GM19239 (cell line): ENCODE measurements at regions not wholly inside any gene's neighbourhood (a gene's known extent, or its start where the extent isn't known, plus 50 kb on each side); places are given as distances from the start of the nearest gene placed in this dataset.
"Not testable (repeated sequence)": the region's sequence is repeated elsewhere in the genome, so short reads cannot be mapped to it uniquely, and the experiment has no call there.

Source experiments
- DNase-seq: peaks from one replicate; pipeline ENCODE4 v3.0.0; 2011; ENCODE audit warnings: low spot score; ENCODE audit not compliant: insufficient read length
- FAIRE-seq: peaks from 2 replicates; lab custom pipeline; 2011; peaks lifted over from hg19 to GRCh38; lab: Jason Lieb, UNC

GRCh38 chr3:13143381-13144004 lies 70.3 kb upstream of the IQSEC1 start:
- FAIRE-seq (no peak), DNase-seq (no peak)

- FAIRE-seq (no peak), DNase-seq (no peak)
Observed at GRCh38 chr3:13142552-13143380, 69.5 kb upstream of the IQSEC1 start.

- peak; percentile 34 for DNase-seq
- no peak for FAIRE-seq
Observed at GRCh38 chr3:13141991-13142412, 68.8 kb upstream of the IQSEC1 start.

GRCh38 chr3:13141183-13141582 lies 68.0 kb upstream of the IQSEC1 start:
- FAIRE-seq (no peak), DNase-seq (no peak)

GRCh38 chr3:13140596-13140995 lies 67.4 kb upstream of the IQSEC1 start:
- no peak for FAIRE-seq
- DNase-seq, result no peak

DNA sequence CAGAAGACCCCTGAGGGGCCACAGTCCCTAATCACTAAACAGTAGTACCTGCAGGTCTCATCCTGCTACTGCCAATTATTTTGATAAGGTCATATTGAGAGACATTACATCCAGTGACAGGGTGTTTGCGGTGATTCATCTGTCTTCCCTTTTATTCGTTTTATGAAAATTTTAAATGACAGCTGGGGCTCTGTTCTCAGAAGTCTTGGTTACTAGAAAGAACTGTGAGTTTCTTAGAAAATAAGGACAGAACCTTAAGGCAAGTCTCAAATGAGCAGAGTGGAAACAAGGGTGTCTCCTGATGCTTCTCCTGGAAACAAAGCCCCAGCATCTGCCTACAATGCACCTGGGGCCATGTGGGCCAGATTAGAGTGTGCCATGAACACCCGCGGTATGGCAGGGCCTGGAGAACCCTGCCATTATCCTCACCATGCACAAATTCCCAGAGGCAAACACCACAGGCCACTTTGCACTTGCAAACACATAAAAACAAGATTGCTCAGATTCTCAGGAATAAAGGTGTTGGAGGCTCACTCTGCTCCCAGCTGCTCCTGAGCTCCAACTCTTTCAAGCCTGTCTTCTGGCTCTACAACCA lies 66.3 kb upstream of the IQSEC1 start:
- DNase-seq, result no peak
- no peak for FAIRE-seq

DNA sequence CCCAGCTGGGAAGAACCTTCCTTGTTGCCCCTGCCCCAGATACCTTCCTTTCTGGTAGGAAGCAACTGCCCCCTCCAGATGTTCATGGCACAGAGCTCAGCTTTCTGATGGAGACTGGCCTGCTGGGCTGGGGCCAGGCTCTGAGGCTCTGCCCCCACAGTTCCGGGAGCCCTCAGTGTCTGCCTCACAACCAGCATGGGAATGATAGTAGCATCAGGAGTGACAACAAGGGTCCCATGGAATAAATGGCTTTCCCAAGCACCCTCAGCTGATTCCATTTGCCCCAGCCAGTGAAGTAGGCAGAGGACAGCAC lies 65.6 kb upstream of the IQSEC1 start:
- DNase-seq (no peak), FAIRE-seq (no peak)

DNA sequence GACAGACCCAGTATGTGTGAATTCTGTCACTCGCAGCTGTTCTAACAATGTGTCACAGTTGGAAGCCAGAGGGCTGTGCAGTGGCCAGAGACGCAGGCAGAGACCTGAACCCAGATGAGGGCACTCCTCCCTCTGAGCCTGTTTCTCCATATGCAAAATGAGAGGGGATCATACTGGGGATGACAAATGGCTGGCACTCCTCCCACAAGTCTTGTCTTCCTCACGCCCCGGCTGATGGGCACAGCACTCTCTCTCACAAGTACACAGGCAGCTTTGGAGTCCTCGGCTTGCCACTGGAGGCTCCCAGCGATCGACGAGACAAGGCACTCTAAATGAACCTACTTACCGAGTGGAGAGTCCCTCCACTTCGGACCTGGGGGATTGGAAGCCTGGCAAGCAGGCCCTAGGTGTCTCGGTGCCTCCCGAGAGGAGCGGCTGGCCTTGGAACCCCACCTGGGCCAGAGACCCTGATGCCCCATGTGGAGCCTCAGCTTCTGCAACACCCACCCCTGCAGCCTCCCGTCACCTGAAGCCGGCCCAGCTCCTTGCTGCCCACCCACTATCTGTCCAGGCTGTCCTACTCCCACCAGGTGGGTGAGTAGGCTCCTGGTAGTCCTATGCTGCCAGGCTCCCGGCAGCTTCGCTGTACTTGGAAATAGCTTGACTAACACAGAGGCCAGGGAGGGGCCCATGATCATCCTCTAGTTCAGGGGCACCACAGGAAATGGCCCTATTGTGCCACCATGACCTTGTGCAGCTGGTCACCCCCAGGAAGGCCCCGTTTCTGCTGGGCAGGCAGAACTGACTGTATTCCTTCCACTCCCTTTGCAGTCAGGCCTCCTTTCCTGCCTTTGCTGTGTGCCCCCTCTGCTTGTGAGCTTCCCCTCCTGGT lies 65.0 kb upstream of the IQSEC1 start:
- DNase-seq (no peak), FAIRE-seq (no peak)

- DNase-seq, FAIRE-seq: not testable (repeated sequence)
Observed at GRCh38 chr3:13136848-13137247, 63.6 kb upstream of the IQSEC1 start.

- no peak for DNase-seq
- FAIRE-seq, result no peak
Observed at GRCh38 chr3:13136426-13136825, 63.2 kb upstream of the IQSEC1 start.

DNA sequence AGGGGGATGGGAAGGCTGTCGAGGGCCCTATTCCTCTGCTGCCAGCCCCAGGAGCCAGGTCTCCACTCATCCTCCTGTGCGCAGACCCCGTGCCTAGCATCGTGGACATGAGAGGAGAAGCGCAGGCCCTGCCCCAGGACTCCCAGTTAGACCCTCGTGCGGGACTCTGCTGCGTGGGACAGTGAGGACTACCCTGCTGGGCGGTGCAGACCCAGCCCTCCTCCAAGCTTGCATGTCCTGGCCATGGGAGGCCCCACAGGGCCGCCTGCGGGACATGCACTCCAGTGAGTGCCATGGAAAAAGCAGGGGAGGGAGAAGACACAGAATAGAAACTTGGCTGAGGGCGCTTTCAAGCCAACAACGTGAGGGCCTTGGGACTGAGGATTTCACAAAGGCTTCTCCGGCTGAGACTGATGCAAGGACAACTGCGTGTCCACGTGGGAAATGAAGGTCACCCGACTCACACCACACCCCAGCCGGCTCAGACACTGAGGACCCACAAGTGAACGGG lies 62.6 kb upstream of the IQSEC1 start:
- FAIRE-seq (no peak), DNase-seq (no peak)

GRCh38 chr3:13135251-13135810 lies 62.1 kb upstream of the IQSEC1 start:
- FAIRE-seq, result no peak
- no peak for DNase-seq

DNA sequence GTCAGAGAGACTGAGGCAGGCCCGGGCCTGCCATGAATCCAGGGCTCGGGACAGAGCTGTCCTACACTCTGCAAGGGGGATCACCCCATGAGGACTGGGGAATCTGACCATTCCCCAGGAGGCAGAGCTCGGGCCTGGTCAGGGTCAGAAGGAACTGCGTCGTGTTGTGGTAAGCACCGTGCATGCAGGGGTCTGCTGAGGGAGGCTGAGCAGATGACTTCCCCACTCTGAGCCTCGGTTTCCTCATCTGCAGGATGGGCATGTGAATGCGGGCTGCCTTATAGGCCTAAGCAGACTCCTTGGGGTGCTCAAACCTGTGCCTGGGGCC lies 61.6 kb upstream of the IQSEC1 start:
- FAIRE-seq (no peak), DNase-seq (no peak)

- no peak for FAIRE-seq
- no peak for DNase-seq
Observed at GRCh38 chr3:13134166-13134878, 61.1 kb upstream of the IQSEC1 start.

GRCh38 chr3:13133471-13133981 lies 60.3 kb upstream of the IQSEC1 start:
- FAIRE-seq (no peak), DNase-seq (no peak)

DNA sequence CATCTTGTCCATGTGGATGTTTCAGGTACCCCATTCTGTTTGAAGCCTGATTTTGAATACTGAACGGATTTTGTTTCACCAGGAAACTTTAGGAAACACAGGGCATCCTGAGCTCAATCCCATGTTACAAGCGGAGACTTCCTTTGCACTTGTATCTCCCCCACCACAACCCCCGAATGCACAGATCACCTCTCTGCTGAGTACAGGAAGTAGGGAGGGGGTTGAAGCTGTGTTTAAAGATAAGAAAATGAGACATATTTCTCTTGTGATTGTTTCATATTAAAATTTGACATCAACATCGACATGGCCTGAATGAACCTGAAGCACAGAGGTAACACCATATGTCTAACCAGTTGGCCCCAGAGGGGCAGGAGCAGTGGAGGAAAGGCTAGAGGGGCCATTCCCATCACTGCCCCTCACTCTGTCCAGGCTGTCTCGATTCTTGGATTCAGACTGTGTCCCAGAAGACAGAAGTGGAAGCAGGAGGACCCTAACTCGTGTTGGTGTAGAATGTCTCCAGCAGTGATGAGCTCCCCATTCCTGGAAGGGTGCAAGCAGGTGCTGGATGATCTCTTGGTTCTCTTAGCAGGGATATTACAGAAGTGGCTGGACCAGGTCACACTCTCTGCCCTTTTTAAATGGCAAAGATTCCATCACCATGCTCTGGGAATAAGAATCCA lies 59.6 kb upstream of the IQSEC1 start:
- no peak for DNase-seq
- FAIRE-seq, result no peak

GRCh38 chr3:13132281-13132680 lies 59.1 kb upstream of the IQSEC1 start:
- FAIRE-seq (no peak), DNase-seq (no peak)

- no peak for DNase-seq
- FAIRE-seq, result no peak
Observed at GRCh38 chr3:13130464-13131193, 57.4 kb upstream of the IQSEC1 start.
